GM18868 (cell line): ENCODE measurements at regions not wholly inside any gene's neighbourhood (a gene's known extent, or its start where the extent isn't known, plus 50 kb on each side); places are given as distances from the start of the nearest gene placed in this dataset.

Experiments
- ATAC-seq: cut with Tn5 transposase; IDR thresholded peaks from one replicate; pipeline ENCODE4 v1.9.1; 2021; ENCODE audit warnings: mild to moderate bottlenecking, moderate library complexity; ENCODE audit not compliant: unreplicated experiment

GRCh38 chr5:166486348-166486747 is 1805.1 kb upstream of the WWC1 start:
- ATAC-seq, result no peak

- ATAC-seq, result no peak
Measured at GRCh38 chr5:166488560-166488959, 1802.9 kb upstream of the WWC1 start.

GRCh38 chr5:166493040-166493439 is 1798.4 kb upstream of the WWC1 start:
- no peak for ATAC-seq

- no peak for ATAC-seq
Measured at GRCh38 chr5:166493612-166494011, 1797.8 kb upstream of the WWC1 start.

- ATAC-seq, result no peak
Measured at GRCh38 chr5:166497496-166498104, 1793.8 kb upstream of the WWC1 start.

GRCh38 chr5:166499447-166500240 is 1791.8 kb upstream of the WWC1 start:
- no peak for ATAC-seq

- no peak for ATAC-seq
Measured at GRCh38 chr5:166503506-166503905, 1787.9 kb upstream of the WWC1 start.

- no peak for ATAC-seq
Measured at GRCh38 chr5:166505067-166505466, 1786.4 kb upstream of the WWC1 start.

- ATAC-seq, result no peak
Measured at GRCh38 chr5:166505544-166505943, 1785.9 kb upstream of the WWC1 start.

- ATAC-seq, result no peak
Measured at GRCh38 chr5:166507810-166508425, 1783.5 kb upstream of the WWC1 start.

GRCh38 chr5:166509085-166509484 is 1782.4 kb upstream of the WWC1 start:
- ATAC-seq, result no peak

- no peak for ATAC-seq
Measured at GRCh38 chr5:166517976-166518375, 1773.5 kb upstream of the WWC1 start.

- ATAC-seq, result no peak
Measured at GRCh38 chr5:166523206-166523605, 1768.2 kb upstream of the WWC1 start.

GRCh38 chr5:166529200-166529599 is 1762.2 kb upstream of the WWC1 start:
- ATAC-seq, result no peak

- ATAC-seq, result no peak
Measured at GRCh38 chr5:166532456-166533220, 1758.8 kb upstream of the WWC1 start.

- no peak for ATAC-seq
Measured at GRCh38 chr5:166535641-166536040, 1755.8 kb upstream of the WWC1 start.

GRCh38 chr5:166540156-166540555 is 1751.3 kb upstream of the WWC1 start:
- ATAC-seq, result no peak

GRCh38 chr5:166551384-166551783 is 1740.1 kb upstream of the WWC1 start:
- no peak for ATAC-seq

GRCh38 chr5:166553778-166554177 is 1737.7 kb upstream of the WWC1 start:
- ATAC-seq, result no peak

GRCh38 chr5:166561759-166562158 is 1729.7 kb upstream of the WWC1 start:
- ATAC-seq, result no peak

GRCh38 chr5:166562246-166562645 is 1729.2 kb upstream of the WWC1 start:
- ATAC-seq, result no peak
